ENCODE measurements at regions not wholly inside any gene's neighbourhood (a gene's known extent, or its start where the extent isn't known, plus 50 kb on each side); places are given as distances from the start of the nearest gene placed in this dataset.
"Not testable (repeated sequence)": the region's sequence is repeated elsewhere in the genome, so short reads cannot be mapped to it uniquely, and the experiment has no call there.

DNA sequence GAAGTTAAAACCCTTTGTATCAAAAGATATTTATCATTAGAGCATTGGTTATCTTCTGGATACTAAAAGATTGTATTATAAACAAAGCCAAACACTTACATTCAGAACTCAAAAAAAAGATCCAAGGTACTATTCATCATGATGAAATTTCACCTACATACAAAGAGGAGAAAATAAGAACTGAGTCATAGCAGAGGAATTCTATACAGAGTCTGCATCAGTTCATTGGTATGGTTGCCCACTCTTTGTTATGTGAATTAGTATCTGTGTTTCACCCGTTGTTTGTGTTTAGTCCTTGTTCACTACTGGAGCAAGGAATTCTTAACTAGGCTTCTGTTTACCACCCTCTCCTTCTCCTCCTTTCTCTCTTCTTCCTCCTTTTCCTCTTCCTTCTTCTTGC is 157.9 kb downstream of the LNPK start:
- Histone ChIP-seq H3K36me3 (ENCODE audit: insufficient read depth, low read length) (no peaks in the 10 kb centered on the region), H3K4me1 (ENCODE audit: insufficient read depth, low read length) (peaks cover 24% of the 10 kb centered on the region), H3K27me3 (ENCODE audit: insufficient read depth, low read length) (no peaks in the 10 kb centered on the region)

DNA sequence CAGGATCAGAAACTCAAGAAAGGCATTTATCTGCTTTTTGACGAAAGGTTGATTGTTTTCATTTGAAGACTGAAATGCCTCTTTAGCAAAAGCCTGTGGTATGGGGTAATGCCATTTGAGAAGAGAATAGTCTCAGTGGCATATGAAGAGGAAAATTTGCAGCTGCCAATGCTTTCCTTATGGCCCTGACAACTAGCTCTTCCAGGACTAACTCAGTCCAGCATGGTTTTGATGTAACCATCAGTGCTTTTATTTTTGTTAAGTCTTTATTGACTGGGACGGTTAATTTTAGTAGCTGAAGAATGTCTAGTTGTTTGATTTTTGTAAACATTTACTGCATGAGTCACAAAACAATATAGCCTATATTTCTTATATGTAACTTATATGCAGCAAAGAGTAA is 158.4 kb downstream of the LNPK start:
- Histone ChIP-seq H3K4me1 (ENCODE audit: insufficient read depth, low read length) (peaks cover 24% of the 10 kb centered on the region), H3K36me3 (ENCODE audit: insufficient read depth, low read length) (no peaks in the 10 kb centered on the region), H2AFZ (ENCODE audit: low read depth, low read length) (no peak overlapping the region), H3K27me3 (ENCODE audit: insufficient read depth, low read length) (no peaks in the 10 kb centered on the region), H3K4me3 (ENCODE audit: low read length) (no peak overlapping the region), H3K9me3 (ENCODE audit: low read length) (peaks cover 2% of the 10 kb centered on the region)

More for the DNA sequence above, 157.9 kb downstream of the LNPK start:
- peaks cover 2% of the 10 kb centered on the region for H3K9me3 ChIP-seq (ENCODE audit: low read length)
- no peak overlapping the region for H2AFZ ChIP-seq (ENCODE audit: low read depth, low read length)
- no peak overlapping the region for H3K4me3 ChIP-seq (ENCODE audit: low read length)

DNA sequence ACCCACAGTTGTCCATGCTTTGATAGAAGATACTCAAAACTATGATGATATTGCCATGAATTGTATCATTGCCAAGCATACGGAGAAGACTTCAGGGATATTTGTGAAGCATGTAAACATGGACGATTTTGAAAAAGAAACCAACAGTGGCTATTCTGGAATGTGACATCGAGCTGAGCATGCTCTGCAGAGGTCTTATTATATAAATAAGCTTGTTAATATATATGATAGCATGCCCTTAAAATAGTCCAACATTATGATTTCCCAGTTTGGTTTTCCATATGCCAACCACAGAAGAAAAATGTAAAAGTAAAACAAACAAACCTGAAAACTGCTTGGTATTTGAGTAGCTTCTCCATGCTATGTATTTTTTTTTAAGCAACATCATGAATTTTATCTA is 159.1 kb downstream of the LNPK start:
- H3K27me3 ChIP-seq (ENCODE audit: insufficient read depth, low read length): no peaks in the 10 kb centered on the region
- no peak overlapping the region for H2AFZ ChIP-seq (ENCODE audit: low read depth, low read length)
- H3K36me3 ChIP-seq (ENCODE audit: insufficient read depth, low read length): no peaks in the 10 kb centered on the region

DNA sequence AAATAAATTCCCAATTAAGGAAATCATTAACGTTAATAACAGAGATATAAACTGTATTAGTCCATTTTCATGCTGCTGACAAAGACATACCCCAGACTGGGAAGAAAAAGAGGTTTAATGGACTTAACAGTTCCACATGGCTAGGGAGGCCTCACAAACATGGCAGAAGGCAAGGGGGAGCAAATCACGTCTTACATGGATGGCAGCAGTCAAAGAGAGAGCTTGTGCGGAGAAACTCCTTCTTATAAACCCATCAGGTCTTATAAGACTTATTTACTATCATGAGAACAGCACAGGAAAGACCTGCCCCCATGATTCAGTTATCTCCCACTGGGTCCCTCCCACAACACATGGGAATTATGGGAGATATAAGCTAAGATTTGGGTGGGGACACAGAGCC is 161.3 kb downstream of the LNPK start:
- not testable (repeated sequence) for H2AFZ ChIP-seq (ENCODE audit: low read depth, low read length); H3K36me3 ChIP-seq (ENCODE audit: insufficient read depth, low read length); H3K9me3 ChIP-seq (ENCODE audit: low read length)

More for the DNA sequence above, 159.1 kb downstream of the LNPK start:
- peaks cover 2% of the 10 kb centered on the region for H3K9me3 ChIP-seq (ENCODE audit: low read length)
- peaks cover 24% of the 10 kb centered on the region for H3K4me1 ChIP-seq (ENCODE audit: insufficient read depth, low read length)
- H3K4me3 ChIP-seq (ENCODE audit: low read length): no peak overlapping the region

DNA sequence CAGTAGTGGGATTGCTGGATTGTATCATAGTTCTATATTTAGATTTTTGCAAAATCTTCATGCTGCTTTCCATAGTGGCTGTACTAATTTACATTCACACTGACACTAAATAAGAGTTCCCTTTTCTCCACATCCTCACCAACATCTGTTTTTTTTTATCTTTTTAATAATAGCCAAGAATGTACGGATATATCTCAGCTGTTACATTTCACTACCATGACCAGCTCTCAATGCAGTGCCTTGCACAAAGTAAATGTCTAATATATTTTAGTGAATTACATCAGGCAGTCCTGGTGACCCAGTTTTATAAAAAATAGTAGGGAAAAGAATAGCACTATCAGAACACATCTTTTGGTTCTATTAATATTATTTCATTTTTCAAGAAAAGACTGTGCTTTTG is 161.8 kb downstream of the LNPK start:
- H3K4me3 ChIP-seq (ENCODE audit: low read length): no peak overlapping the region
- H3K4me1 ChIP-seq (ENCODE audit: insufficient read depth, low read length): peaks cover 14% of the 10 kb centered on the region
- no peaks in the 10 kb centered on the region for H3K27me3 ChIP-seq (ENCODE audit: insufficient read depth, low read length)
- H3K36me3 ChIP-seq (ENCODE audit: insufficient read depth, low read length): no peaks in the 10 kb centered on the region
- H2AFZ ChIP-seq (ENCODE audit: low read depth, low read length): no peak overlapping the region
- H3K9me3 ChIP-seq (ENCODE audit: low read length): no peaks in the 10 kb centered on the region

More for the DNA sequence above, 161.3 kb downstream of the LNPK start:
- not testable (repeated sequence) for H3K27me3 ChIP-seq (ENCODE audit: insufficient read depth, low read length); H3K4me3 ChIP-seq (ENCODE audit: low read length)
- peaks cover 16% of the 10 kb centered on the region for H3K4me1 ChIP-seq (ENCODE audit: insufficient read depth, low read length)

DNA sequence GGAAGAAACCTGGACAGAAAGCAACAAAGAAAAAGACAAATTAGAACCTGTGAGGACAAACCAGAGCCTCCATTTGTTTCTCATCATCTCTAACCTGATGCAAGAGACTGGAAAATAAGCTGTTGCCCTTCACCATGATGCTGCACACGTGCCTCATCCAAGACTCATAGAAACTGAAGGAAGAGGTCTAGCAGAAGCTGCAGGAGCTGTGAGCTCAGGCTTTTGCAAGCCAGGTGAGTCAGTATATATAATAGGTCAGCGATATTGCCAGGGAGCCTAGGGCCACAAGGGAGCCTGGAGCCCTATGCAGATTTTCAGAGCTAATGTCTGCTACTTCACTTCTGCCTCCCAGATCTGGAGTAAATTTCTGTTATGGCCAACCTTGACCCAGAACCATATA is 163.1 kb downstream of the LNPK start:
- Histone ChIP-seq H2AFZ (ENCODE audit: low read depth, low read length) (no peak overlapping the region), H3K4me3 (ENCODE audit: low read length) (no peak overlapping the region), H3K27me3 (ENCODE audit: insufficient read depth, low read length) (no peaks in the 10 kb centered on the region), H3K36me3 (ENCODE audit: insufficient read depth, low read length) (no peaks in the 10 kb centered on the region), H3K4me1 (ENCODE audit: insufficient read depth, low read length) (peaks cover 13% of the 10 kb centered on the region), H3K9me3 (ENCODE audit: low read length) (no peaks in the 10 kb centered on the region)

DNA sequence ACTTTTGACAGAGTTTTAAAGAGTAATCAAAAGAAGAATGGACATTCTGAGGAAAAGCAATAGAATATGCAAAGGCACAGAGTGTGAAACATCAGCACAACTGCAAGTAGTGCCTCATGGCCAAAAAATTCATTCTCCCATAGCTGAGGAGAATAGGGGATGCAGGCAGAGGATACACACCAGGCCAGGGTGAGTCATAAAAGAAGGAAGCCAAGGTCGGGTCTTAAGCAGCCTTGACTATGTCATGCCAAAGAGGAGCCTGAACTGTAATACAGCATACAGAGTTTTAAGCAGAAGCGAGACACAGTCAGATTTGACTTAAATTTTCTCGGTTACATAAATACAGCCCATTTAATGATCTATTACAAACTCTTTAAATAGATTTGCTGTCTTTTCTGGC is 165.0 kb downstream of the LNPK start:
- Histone ChIP-seq H3K27me3 (ENCODE audit: insufficient read depth, low read length) (no peaks in the 10 kb centered on the region), H3K36me3 (ENCODE audit: insufficient read depth, low read length) (no peaks in the 10 kb centered on the region), H3K4me3 (ENCODE audit: low read length) (no peak overlapping the region)

DNA sequence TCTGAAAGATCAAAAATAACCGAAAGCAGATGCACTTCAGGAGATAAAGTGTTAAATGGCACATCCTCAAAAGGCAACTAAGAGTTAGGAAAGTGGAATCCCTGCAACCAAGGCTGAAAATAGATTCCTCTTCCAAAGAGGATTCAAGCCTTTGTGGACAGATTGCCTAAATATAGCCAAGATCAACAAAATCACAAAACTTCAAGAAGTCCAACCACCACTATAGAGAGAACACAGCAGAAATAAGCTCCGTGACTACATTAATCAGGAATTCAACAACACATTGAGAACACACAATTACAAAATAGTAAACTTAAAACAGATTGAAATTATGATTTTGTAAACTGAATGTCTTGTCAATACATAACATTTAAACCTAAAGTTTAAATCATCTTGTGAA is 165.7 kb downstream of the LNPK start:
- Histone ChIP-seq H3K9me3 (ENCODE audit: low read length) (no peaks in the 10 kb centered on the region), H3K4me1 (ENCODE audit: insufficient read depth, low read length) (peaks cover 6% of the 10 kb centered on the region), H3K4me3 (ENCODE audit: low read length) (no peak overlapping the region), H3K36me3 (ENCODE audit: insufficient read depth, low read length) (no peaks in the 10 kb centered on the region), H2AFZ (ENCODE audit: low read depth, low read length) (no peak overlapping the region), H3K27me3 (ENCODE audit: insufficient read depth, low read length) (no peaks in the 10 kb centered on the region)

More for the DNA sequence above, 165.0 kb downstream of the LNPK start:
- no peak overlapping the region for H2AFZ ChIP-seq (ENCODE audit: low read depth, low read length)
- H3K9me3 ChIP-seq (ENCODE audit: low read length): no peaks in the 10 kb centered on the region
- peaks cover 6% of the 10 kb centered on the region for H3K4me1 ChIP-seq (ENCODE audit: insufficient read depth, low read length)

DNA sequence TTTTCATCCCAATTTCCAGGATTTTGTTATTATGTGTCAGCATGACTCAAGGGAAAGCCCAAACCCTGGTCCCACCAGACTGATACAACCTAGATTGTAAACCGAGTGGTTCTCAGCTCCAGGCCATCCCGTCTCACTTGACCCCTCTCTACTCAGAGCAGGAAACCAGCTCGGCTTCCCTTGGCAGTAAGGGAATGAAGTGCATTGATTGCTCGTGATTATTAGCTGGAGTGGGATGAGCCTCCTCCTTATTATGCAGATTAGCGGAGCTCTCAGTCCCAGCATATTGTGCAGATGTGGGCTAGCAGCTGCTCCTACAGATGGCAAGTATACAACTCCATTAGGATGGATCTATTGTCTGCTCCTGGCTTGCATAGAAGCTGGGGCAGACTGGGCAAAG is 167.6 kb downstream of the LNPK start:
- Histone ChIP-seq H3K27me3 (ENCODE audit: insufficient read depth, low read length) (no peaks in the 10 kb centered on the region), H3K4me3 (ENCODE audit: low read length) (no peak overlapping the region)

DNA sequence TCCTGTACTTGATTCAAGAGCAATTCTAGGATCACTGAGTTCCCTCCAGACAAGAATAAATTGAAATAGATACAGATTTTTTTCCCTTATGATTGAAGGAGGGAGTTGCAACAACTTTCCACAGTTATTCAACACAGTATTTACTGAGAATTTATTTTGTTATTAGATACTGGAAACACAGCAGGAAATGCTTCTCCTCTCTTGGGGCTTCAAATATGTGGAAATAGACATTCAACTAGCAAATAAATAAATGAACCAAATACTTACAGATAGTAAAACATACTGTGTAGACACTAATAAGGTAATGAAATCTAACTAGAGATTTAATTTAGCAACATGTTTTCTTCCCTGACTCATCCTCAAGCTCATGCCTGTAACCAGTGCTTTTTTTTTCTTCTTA is 169.2 kb downstream of the LNPK start:
- Histone ChIP-seq H3K4me3 (ENCODE audit: low read length) (no peak overlapping the region), H3K36me3 (ENCODE audit: insufficient read depth, low read length) (no peaks in the 10 kb centered on the region), H2AFZ (ENCODE audit: low read depth, low read length) (no peak overlapping the region), H3K9me3 (ENCODE audit: low read length) (no peaks in the 10 kb centered on the region), H3K27me3 (ENCODE audit: insufficient read depth, low read length) (no peaks in the 10 kb centered on the region), H3K4me1 (ENCODE audit: insufficient read depth, low read length) (peaks cover 6% of the 10 kb centered on the region)

More for the DNA sequence above, 167.6 kb downstream of the LNPK start:
- H3K4me1 ChIP-seq (ENCODE audit: insufficient read depth, low read length): peaks cover 6% of the 10 kb centered on the region
- no peaks in the 10 kb centered on the region for H3K36me3 ChIP-seq (ENCODE audit: insufficient read depth, low read length)
- H3K9me3 ChIP-seq (ENCODE audit: low read length): no peaks in the 10 kb centered on the region
- no peak overlapping the region for H2AFZ ChIP-seq (ENCODE audit: low read depth, low read length)

DNA sequence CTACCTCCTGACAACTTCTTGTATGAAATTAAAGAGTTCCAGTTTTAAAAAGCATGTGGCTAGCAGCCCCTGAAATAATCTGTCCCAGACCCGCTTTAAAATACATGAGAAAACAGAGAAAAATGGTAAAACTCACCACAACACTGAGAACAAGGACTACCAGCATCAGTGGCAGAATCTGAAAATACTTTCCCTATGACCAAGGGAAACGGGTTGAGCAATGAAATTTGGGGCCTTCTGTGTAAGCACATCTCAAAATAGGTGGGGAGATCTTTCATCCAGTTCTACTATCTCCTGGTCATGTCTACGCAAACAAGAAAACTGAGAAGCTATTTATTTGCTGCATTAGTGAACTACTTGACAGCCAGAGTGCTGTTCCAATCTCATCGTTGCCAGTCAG is 172.3 kb downstream of the LNPK start:
- Histone ChIP-seq H3K27me3 (ENCODE audit: insufficient read depth, low read length) (no peaks in the 10 kb centered on the region), H3K4me3 (ENCODE audit: low read length) (no peak overlapping the region), H3K9me3 (ENCODE audit: low read length) (no peaks in the 10 kb centered on the region)

DNA sequence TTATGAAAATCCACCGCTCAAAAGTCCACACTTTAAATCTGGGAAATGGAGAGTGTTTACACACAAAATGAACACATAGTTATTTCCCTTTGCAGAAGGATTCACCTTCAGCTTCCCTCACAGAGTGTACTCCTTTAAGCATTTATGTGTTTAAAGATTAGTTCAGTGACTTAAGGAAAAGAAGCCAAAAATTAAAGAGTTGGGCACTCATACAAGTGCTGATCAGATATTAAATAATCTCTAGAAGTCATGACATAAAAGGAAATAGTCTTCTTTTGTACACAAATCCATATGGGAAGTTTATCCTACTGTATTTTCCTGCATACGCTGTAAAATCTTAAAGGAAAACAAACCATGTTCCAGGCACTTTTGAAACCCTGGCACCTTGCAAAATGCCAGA is 174.2 kb downstream of the LNPK start:
- Histone ChIP-seq H3K36me3 (ENCODE audit: insufficient read depth, low read length) (no peaks in the 10 kb centered on the region), H2AFZ (ENCODE audit: low read depth, low read length) (no peak overlapping the region), H3K4me3 (ENCODE audit: low read length) (no peak overlapping the region), H3K27me3 (ENCODE audit: insufficient read depth, low read length) (no peaks in the 10 kb centered on the region), H3K4me1 (ENCODE audit: insufficient read depth, low read length) (peaks cover 8% of the 10 kb centered on the region), H3K9me3 (ENCODE audit: low read length) (no peaks in the 10 kb centered on the region)

More for the DNA sequence above, 172.3 kb downstream of the LNPK start:
- no peak overlapping the region for H2AFZ ChIP-seq (ENCODE audit: low read depth, low read length)
- peaks cover 5% of the 10 kb centered on the region for H3K4me1 ChIP-seq (ENCODE audit: insufficient read depth, low read length)
- no peaks in the 10 kb centered on the region for H3K36me3 ChIP-seq (ENCODE audit: insufficient read depth, low read length)

DNA sequence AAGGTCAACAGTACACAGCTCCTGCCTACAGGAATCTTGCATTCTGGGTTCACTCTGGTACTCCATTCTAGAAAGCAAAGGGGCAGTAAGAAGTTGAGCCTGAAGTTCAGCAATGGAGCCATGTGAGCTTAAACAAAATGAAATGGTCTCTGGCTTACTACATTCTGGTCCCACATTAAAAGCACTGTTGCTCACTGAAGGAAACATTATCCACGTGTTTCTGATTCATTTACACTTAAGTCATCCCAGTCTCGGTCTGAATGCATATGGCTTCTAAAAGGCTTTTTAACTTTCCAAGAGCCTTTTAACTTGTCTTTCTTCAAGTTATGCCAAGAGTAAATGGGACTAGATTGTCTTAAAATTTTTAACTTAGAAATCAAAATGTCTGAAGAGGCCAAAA is 177.8 kb downstream of the LNPK start:
- Histone ChIP-seq H3K4me3 (ENCODE audit: low read length) (no peak overlapping the region), H3K36me3 (ENCODE audit: insufficient read depth, low read length) (no peaks in the 10 kb centered on the region), H3K4me1 (ENCODE audit: insufficient read depth, low read length) (peaks cover 13% of the 10 kb centered on the region), H3K9me3 (ENCODE audit: low read length) (no peaks in the 10 kb centered on the region), H3K27me3 (ENCODE audit: insufficient read depth, low read length) (no peaks in the 10 kb centered on the region), H2AFZ (ENCODE audit: low read depth, low read length) (no peak overlapping the region)

DNA sequence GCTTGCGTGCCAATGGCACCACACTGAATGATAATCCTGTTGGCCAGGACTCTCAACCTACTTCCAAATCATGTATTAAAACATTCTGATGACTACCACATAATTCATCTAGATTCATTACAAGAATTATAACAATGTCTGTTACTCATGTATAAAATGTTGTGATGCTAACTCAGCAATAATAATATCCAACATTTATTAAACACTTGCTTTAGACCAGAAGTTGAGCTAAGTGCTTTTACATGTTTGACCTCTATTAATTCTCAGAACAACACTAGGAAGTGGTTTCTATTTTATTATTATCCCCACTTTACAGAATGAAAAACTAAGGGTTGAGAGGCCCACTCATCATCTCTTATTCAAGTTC is 178.4 kb downstream of the LNPK start:
- no peak overlapping the region for H2AFZ ChIP-seq (ENCODE audit: low read depth, low read length)
- no peak overlapping the region for H3K4me3 ChIP-seq (ENCODE audit: low read length)
- no peaks in the 10 kb centered on the region for H3K9me3 ChIP-seq (ENCODE audit: low read length)
- H3K36me3 ChIP-seq (ENCODE audit: insufficient read depth, low read length): no peaks in the 10 kb centered on the region
- H3K27me3 ChIP-seq (ENCODE audit: insufficient read depth, low read length): no peaks in the 10 kb centered on the region
- peaks cover 13% of the 10 kb centered on the region for H3K4me1 ChIP-seq (ENCODE audit: insufficient read depth, low read length)
